Mucosa of descending colon (tissue), 3 donors: ENCODE measurements at regions not wholly inside any gene's neighbourhood (a gene's known extent, or its start where the extent isn't known, plus 50 kb on each side); places are given as distances from the start of the nearest gene placed in this dataset.

Source experiments
- ATAC-seq: fragments of 200-7000 bp; cut with Tn5 transposase; one replicate; pipeline ENCODE4 v1.9.1; 2020; ENCODE audit warnings: mild to moderate bottlenecking, moderate library complexity
- DNase-seq, 3 donors: peaks; one replicate each; pipeline ENCODE4 v3.0.0-alpha.2; 2020
- H3K36me3 ChIP-seq: fragments of 200-600 bp; one replicate; pipeline ENCODE4 v1.8.0; 2021; ENCODE audit warnings: low read depth, mild to moderate bottlenecking
- H3K4me1 ChIP-seq: fragments of 200-600 bp; one replicate; pipeline ENCODE4 v1.8.0; 2021; ENCODE audit warnings: low read depth, mild to moderate bottlenecking
- H3K4me3 ChIP-seq: fragments of 200-600 bp; one replicate; pipeline ENCODE4 v1.8.0; 2021; ENCODE audit warnings: mild to moderate bottlenecking
- H3K9me3 ChIP-seq: fragments of 200-600 bp; one replicate; pipeline ENCODE4 v1.8.0; 2021; ENCODE audit warnings: mild to moderate bottlenecking
- CTCF ChIP-seq: fragments of 200-600 bp; IDR thresholded peaks from one replicate; pipeline ENCODE4 v1.8.0; 2022; ENCODE audit warnings: antibody characterized with exemption, mild to moderate bottlenecking
- intact Hi-C, 2 donors: fragments of 100-400 bp; cut with DNase I in 1 of 2; cut with micrococcal nuclease in 1 of 2; formaldehyde crosslinking; loops; one replicate each; pipeline versions ENCODE4 v1.11.0 to v1.11.1; 2022; cut with DNase I, micrococcal nuclease
- donor health status: DM: no; HTN: no; CAD: no; lungs with moderate emphysema.
- donor health status: DM: no; HTN: no; CAD: no.
- donor health status: DM: no; HTN: yes; CAD: no.

GRCh38 chr7:16202303-16202702, 219.0 kb downstream of the CRPPA start:
- H3K4me3 ChIP-seq, result no peak overlapping the region
- intact Hi-C loops, result no loop called here
- no peaks in the 10 kb centered on the region for H3K36me3 ChIP-seq
- peak; percentile 43 for ATAC-seq
- no peaks in the 10 kb centered on the region for H3K4me1 ChIP-seq
- H3K9me3 ChIP-seq, result no peaks in the 10 kb centered on the region
- no peak for TF ChIP-seq CTCF
- no peak for DNase-seq

GRCh38 chr7:16200591-16200990, 220.7 kb downstream of the CRPPA start:
- no peak for ATAC-seq

GRCh38 chr7:16193631-16194030, 227.7 kb downstream of the CRPPA start:
- DNase-seq (no peak), ATAC-seq (no peak)
- intact Hi-C loops, result no loop called here
- Histone ChIP-seq H3K4me1 (no peaks in the 10 kb centered on the region), H3K9me3 (no peaks in the 10 kb centered on the region), H3K36me3 (no peaks in the 10 kb centered on the region), H3K4me3 (no peak overlapping the region)
- TF ChIP-seq CTCF, result no peak

More at GRCh38 chr7:16200591-16200990, 220.7 kb downstream of the CRPPA start:
- no peak overlapping the region for H3K4me3 ChIP-seq
- no peak for DNase-seq
- no peak for TF ChIP-seq CTCF
- H3K4me1 ChIP-seq, result no peaks in the 10 kb centered on the region
- H3K9me3 ChIP-seq, result no peaks in the 10 kb centered on the region
- intact Hi-C loops, result no loop called here
- H3K36me3 ChIP-seq, result no peaks in the 10 kb centered on the region

GRCh38 chr7:16189026-16189715, 232.2 kb downstream of the CRPPA start:
- no peaks in the 10 kb centered on the region for H3K4me1 ChIP-seq
- no peak for ATAC-seq
- H3K9me3 ChIP-seq, result no peaks in the 10 kb centered on the region
- no peaks in the 10 kb centered on the region for H3K36me3 ChIP-seq
- no peak for TF ChIP-seq CTCF
- intact Hi-C loops, result no loop called here
- no peak overlapping the region for H3K4me3 ChIP-seq
- no peak for DNase-seq

GRCh38 chr7:16187131-16187530, 234.2 kb downstream of the CRPPA start:
- no peak for DNase-seq
- Histone ChIP-seq H3K4me3 (no peak overlapping the region), H3K4me1 (no peaks in the 10 kb centered on the region), H3K36me3 (no peaks in the 10 kb centered on the region), H3K9me3 (no peaks in the 10 kb centered on the region)
- no peak for ATAC-seq
- TF ChIP-seq CTCF, result no peak
- intact Hi-C loops, result no loop called here

DNA sequence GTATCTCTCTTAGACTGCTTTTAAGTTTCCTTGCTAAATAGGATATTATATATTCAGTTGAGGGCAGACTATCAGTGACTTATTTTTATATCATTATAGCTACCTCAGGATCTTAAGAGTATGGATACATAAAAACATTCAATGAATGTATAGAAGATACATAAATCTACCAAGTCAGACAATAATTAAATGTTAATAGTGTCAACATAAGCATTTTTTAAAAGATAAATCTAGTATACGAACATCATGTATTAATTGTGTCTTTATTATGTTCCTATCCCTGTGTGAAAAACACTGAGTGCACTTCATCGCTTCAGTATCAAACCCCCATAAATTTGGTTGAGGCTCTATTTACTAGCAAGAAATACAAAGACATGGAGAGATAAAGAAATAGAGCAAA, 242.8 kb downstream of the CRPPA start:
- ATAC-seq (no peak), DNase-seq (no peak)
- Histone ChIP-seq H3K4me1 (no peaks in the 10 kb centered on the region), H3K9me3 (no peaks in the 10 kb centered on the region), H3K36me3 (no peaks in the 10 kb centered on the region), H3K4me3 (no peak overlapping the region)
- intact Hi-C loops, result no loop called here
- no peak for TF ChIP-seq CTCF
